ENCODE measurements at regions not wholly inside any gene's neighbourhood (a gene's known extent, or its start where the extent isn't known, plus 50 kb on each side); places are given as distances from the start of the nearest gene placed in this dataset.
A peak's percentile ranks its signal among the peaks of the same experiment; 100 is the strongest.
"Not testable (repeated sequence)": the region's sequence is repeated elsewhere in the genome, so short reads cannot be mapped to it uniquely, and the experiment has no call there.

DNA sequence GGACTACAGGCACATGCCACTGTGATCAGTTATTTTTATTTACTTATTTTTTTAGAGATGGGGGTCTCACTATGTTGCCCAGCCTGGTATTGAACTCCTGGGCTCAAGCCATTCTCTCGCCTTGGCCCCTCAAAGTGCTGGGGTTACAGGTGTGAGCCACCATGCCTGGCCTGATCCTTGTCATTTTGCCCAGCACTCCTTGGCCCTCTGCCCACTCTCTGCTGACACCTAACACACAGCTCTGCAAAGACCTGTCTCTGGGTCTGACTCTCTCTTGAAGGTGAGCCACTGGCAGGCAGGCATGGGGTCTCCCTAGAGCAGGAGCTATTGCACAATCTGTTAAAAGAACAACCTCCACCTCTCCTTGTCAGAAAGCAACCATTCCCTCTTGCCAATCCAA is 155.6 kb downstream of the ZFP64 start:
- H3K4me3 Mint-ChIP-seq, result no peak overlapping the region
- H3K9me3 Mint-ChIP-seq, result no peaks in the 10 kb centered on the region
- no peaks in the 10 kb centered on the region for H3K4me1 Mint-ChIP-seq
- peaks cover 0 to 3% of the 10 kb centered on the region in 2 donors for H3K27me3 Mint-ChIP-seq
- H3K27ac Mint-ChIP-seq, result no peak overlapping the region
- DNase-seq (no peak), ATAC-seq (replicated peaks) (no peak)
- H3K36me3 Mint-ChIP-seq, result no peaks in the 10 kb centered on the region

DNA sequence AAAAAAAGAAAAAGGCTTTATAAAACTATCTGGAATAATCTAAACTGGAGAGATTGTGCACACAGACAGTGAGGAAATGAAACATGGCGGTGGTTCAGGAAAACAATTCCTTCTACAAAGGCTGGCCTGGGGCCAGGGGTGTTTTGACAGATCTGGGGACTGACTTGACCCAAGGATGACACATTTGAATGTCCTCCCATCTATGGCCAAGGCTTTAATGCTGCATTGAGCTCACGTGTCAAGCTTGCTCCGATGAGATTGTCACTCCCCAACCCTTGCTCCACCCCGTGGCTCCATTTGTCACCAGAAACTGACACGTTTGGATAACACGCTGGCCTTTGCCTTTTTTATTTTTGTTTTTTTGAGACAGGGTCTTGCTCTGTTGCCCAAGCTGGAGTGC is 156.1 kb downstream of the ZFP64 start:
- no peaks in the 10 kb centered on the region for H3K36me3 Mint-ChIP-seq
- ATAC-seq (replicated peaks) (no peak), DNase-seq (no peak)
- no peak overlapping the region for H3K4me3 Mint-ChIP-seq
- H3K9me3 Mint-ChIP-seq, result no peaks in the 10 kb centered on the region
- no peaks in the 10 kb centered on the region for H3K4me1 Mint-ChIP-seq
- H3K27ac Mint-ChIP-seq, result no peak overlapping the region
- H3K27me3 Mint-ChIP-seq, result peaks cover 0 to 3% of the 10 kb centered on the region in 2 donors

DNA sequence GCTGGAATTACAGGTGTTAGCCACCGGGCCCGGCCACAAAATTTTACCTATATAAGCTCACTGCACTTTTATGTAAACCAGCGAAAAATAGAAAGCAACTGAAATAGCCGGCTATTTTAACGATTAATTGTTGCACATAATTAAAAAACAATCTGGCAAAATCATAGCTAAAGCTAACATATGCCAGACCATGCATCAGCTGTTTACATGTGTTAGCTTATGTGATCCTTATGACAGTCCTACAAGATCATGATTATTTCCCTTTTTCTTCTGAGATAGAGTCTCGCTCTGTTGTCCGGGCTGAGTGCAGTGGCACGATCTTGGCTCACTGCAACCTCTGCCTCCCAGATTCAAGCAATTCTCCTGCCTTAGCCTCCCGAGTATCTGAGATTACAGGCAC is 157.0 kb downstream of the ZFP64 start:
- ATAC-seq (replicated peaks), result no peak
- DNase-seq, result no peak
- Mint-ChIP-seq H3K4me3 (no peak overlapping the region), H3K36me3 (no peaks in the 10 kb centered on the region), H3K9me3 (no peaks in the 10 kb centered on the region), H3K27me3 (peaks cover 0 to 3% of the 10 kb centered on the region in 2 donors), H3K27ac (no peak overlapping the region), H3K4me1 (no peaks in the 10 kb centered on the region)

DNA sequence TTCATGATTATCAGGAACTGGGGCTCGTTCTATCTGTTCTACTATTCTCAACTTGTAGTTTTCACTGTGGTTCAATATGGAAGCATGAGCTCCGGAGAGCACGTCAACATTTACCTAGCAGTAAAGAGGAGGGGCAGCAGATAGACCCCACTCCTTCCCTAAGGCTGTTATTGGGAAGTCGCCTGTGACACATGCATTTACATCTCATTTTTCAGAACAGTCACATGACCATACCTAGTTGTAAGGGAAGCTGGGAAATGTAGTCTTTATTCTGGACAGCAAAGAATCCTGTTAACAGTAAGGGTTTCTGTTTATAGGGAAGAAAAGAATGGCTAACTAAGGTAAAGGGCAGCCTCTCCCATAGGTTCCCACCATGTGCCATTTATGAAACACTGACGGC is 158.3 kb downstream of the ZFP64 start:
- Mint-ChIP-seq H3K27ac (no peak overlapping the region), H3K9me3 (no peaks in the 10 kb centered on the region), H3K27me3 (peaks cover 0 to 3% of the 10 kb centered on the region in 2 donors), H3K4me3 (no peak overlapping the region), H3K36me3 (no peaks in the 10 kb centered on the region), H3K4me1 (no peaks in the 10 kb centered on the region)
- ATAC-seq (replicated peaks) (no peak), DNase-seq (no peak)

DNA sequence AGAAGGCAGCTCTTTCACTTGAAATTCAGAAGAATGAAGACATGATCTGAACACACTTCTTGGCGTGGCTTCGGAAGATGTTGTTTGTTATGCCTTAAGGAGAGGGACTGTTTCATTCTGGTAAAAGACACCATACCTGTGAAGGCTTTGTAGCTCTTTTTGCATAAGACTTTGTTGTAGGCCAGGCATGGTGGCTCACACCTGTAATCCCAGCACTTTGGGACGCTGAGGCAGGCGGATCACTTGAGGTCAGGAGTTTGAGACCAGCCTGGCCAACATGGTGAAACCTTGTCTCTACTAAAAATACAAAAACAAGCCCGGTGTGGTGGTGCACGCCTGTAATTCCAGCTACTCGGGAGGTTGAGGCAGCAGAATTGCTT is 159.3 kb downstream of the ZFP64 start:
- not testable (repeated sequence) for H3K27ac Mint-ChIP-seq; H3K36me3 Mint-ChIP-seq; ATAC-seq (replicated peaks); H3K4me3 Mint-ChIP-seq; H3K4me1 Mint-ChIP-seq; DNase-seq; H3K27me3 Mint-ChIP-seq; H3K9me3 Mint-ChIP-seq

DNA sequence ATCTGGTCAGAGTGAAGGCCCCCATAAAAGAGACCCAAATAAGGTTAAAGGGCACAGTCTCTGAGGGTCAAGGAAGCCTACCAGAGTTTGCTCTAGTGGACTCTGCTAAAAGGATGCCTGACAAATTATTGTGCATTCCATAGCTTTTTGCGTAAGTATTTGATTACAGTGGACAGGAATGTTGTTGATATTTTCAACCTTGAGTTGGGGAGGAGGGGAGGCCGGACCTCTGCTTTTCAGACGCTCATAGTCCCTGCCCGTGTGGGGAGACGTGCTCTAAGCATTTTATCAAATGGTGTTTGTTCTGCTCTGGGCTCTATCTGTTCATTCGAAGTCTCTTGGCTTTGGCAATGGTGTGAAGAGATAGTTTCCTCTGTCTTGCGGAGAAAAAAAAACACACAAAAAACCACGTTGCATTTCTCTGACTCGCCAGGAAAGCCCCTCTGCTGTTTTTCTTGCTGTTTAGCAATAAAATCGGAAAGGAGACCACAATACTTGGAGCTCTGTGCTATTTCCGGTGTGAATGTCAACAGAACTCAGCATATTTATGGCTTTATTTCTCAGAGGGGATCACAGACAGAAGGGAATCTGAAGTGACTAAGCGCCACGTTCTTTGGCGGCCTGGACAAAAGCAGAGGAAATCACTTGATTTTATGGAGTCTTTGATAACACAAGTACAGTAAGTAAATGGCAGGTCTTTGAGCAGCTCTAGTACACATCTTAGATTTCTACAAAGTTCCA is 159.8 kb downstream of the ZFP64 start:
- Mint-ChIP-seq H3K4me1 (no peaks in the 10 kb centered on the region), H3K27me3 (peaks cover 0 to 3% of the 10 kb centered on the region in 2 donors), H3K27ac (no peak overlapping the region), H3K36me3 (no peaks in the 10 kb centered on the region), H3K4me3 (no peak overlapping the region), H3K9me3 (no peaks in the 10 kb centered on the region)
- DNase-seq (no peak), ATAC-seq (replicated peaks) (no peak)

DNA sequence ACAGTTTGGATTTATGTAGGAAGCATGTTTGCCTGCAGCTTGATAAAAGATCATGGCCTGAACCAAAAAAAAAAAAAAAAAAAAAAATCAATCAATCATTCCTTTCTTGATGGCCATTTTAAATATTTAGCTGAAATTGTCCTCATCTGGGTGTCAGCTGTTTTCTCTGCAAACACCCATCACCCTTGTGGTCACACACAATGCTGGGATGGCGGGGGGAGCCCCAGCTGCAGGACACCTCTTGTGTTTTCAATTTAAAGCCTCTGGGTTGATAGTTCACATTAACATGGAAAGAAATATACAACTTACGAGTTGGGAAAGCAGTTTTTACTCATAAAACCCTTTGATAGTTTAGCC is 160.4 kb downstream of the ZFP64 start:
- H3K27me3 Mint-ChIP-seq, result peaks cover 0 to 3% of the 10 kb centered on the region in 2 donors
- no peaks in the 10 kb centered on the region for H3K9me3 Mint-ChIP-seq
- no peak overlapping the region for H3K4me3 Mint-ChIP-seq
- H3K36me3 Mint-ChIP-seq, result no peaks in the 10 kb centered on the region
- ATAC-seq (replicated peaks) (no peak), DNase-seq (no peak)
- no peak overlapping the region for H3K27ac Mint-ChIP-seq
- H3K4me1 Mint-ChIP-seq, result no peaks in the 10 kb centered on the region

DNA sequence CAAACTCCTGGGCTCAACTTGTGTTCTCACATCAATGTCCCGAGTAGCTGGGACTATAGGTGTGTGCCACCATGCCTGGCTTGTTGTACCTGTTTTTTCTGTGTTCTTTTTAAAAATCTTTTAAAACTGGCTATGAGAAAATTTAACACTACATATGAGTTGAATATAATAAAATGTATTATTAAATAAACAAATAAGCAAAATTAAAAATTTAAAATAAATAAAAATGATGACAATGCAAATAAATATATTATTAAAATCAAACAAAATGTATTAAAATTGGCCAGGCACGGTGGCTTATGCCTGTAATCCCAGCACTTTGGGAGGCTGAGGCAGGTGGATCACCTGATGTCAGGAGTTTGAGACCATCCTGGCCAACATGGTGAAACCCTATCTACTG is 162.4 kb downstream of the ZFP64 start:
- H3K4me3 Mint-ChIP-seq; H3K27ac Mint-ChIP-seq; H3K27me3 Mint-ChIP-seq; H3K36me3 Mint-ChIP-seq; DNase-seq; ATAC-seq (replicated peaks); H3K4me1 Mint-ChIP-seq; H3K9me3 Mint-ChIP-seq: not testable (repeated sequence)

DNA sequence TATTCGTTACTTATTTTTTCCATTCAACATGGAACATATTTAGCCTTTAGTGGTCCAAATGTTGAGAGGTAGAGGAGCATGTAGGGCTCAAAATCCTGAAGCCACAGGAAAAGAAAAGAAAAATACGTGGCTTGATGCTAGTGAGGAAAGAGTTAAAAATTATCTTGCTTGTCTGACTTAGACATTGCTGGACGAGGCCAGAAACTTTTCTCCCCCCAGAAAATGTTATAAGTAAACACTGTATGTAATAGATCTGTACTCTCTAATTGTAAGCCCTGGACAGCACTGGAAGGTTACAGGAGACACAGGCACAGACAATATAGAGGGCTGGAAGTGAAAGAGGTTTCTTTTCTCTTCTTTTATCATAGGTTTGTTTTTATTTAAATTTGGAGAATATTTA is 165.6 kb downstream of the ZFP64 start:
- Mint-ChIP-seq H3K4me3 (no peak overlapping the region), H3K9me3 (no peaks in the 10 kb centered on the region), H3K27me3 (no peaks in the 10 kb centered on the region), H3K36me3 (no peaks in the 10 kb centered on the region), H3K27ac (no peak overlapping the region), H3K4me1 (no peaks in the 10 kb centered on the region)
- DNase-seq, result no peak
- no peak for ATAC-seq (replicated peaks)

DNA sequence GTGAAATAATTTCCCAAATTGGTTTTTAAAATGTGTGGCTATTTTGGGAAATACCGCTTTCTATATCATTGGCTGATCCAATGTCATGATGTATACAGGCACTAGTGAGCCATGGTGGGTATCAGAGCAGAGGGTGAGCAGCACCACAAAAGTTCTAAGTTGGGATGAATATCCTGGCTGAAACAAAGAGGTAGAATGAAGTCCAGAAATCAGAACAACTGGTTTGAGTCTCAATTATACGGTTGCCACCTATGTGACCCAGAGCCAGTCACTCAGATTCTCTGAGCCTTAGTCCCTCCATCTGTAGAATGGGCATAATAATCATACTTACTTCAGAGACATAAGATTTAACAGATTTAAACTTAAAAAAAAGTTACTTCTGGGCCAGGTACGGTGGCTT is 172.3 kb downstream of the ZFP64 start:
- Mint-ChIP-seq H3K9me3 (no peaks in the 10 kb centered on the region), H3K27me3 (no peaks in the 10 kb centered on the region), H3K36me3 (no peaks in the 10 kb centered on the region), H3K4me1 (no peaks in the 10 kb centered on the region), H3K27ac (no peak overlapping the region), H3K4me3 (no peak overlapping the region)
- DNase-seq (no peak), ATAC-seq (replicated peaks) (no peak)

DNA sequence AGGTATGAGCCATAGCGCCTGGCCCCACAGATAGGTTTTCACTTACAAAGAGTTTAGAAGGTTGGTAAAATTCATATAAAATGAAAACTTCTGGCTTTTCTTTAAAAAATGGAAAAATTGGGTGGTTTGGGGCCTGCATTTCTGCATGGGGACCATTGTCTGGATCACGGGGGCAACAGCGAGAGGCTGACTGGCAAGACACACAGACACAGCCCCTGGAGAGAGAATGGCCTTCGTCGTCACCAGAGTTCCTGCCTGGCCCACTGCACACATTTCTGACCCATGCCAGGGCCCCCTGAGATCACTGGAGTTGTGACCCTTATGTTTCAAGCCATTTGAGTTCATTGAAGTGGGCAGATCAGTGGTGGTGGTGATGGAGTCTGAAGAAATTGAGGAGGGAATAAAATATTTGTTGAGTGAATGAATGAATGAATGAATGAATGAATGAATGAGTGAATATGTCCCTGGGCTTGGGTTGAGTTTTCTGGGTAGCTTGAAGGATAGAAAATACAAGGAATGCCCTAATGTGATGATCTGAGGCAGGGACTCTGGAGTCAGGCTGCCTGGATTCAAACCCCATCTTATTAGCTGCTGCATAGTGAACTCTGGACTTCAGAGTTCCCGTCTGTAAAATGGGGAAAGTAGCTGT is 173.8 kb downstream of the ZFP64 start:
- no peaks in the 10 kb centered on the region for H3K27me3 Mint-ChIP-seq
- ATAC-seq (replicated peaks), result no peak
- peaks cover 0 to 2% of the 10 kb centered on the region in 2 donors for H3K36me3 Mint-ChIP-seq
- no peak for DNase-seq
- H3K4me3 Mint-ChIP-seq, result no peak overlapping the region
- peak overlapping the region; percentile 56 for H3K27ac Mint-ChIP-seq
- no peaks in the 10 kb centered on the region for H3K4me1 Mint-ChIP-seq
- peaks cover 3% of the 10 kb centered on the region in 2 donors for H3K9me3 Mint-ChIP-seq

DNA sequence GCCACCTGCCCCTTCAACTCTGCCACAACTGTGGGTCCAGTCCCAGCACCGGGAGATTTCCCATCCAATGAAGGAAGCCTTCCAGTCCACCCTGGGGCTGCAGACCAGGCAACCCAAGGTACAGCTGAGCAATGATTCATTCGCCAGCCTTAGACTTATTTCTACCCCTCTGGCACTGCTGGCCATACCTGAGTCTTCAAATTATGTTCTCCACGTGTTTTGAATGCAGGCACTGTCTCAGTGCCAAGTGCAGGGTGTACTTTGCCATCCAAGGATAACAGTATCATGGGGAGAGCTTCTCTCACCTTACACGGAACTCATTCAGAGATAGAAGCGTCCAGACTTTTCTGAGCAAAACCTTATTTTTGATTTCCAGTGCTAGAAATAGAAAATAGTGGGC is 175.6 kb downstream of the ZFP64 start:
- Mint-ChIP-seq H3K4me3 (no peak overlapping the region), H3K27me3 (no peaks in the 10 kb centered on the region), H3K27ac (no peak overlapping the region), H3K4me1 (no peaks in the 10 kb centered on the region), H3K36me3 (peaks cover 0 to 2% of the 10 kb centered on the region in 2 donors), H3K9me3 (peaks cover 5 to 9% of the 10 kb centered on the region in 2 donors)
- ATAC-seq (replicated peaks) (no peak), DNase-seq (no peak)

DNA sequence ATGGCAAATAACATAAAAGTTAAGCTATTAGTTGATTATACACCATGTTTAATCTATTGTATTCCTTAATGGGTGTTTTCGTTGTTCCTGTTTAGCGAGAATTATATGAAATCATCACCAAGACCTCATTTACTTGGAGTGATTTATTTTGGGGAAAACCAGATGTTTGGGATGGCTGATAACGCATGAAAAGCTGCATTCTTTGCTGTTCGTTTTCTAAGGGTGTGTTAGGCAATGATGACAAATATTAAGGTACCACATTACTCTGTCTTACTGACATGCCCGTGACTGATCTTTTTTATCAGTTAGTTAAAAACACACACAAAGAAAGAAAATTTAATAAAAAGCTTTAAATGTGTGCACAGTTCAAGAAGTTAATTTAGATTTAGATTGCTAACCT is 176.4 kb downstream of the ZFP64 start:
- H3K27ac Mint-ChIP-seq, result no peak overlapping the region
- H3K4me3 Mint-ChIP-seq, result no peak overlapping the region
- ATAC-seq (replicated peaks) (no peak), DNase-seq (no peak)
- peaks cover 0 to 6% of the 10 kb centered on the region in 2 donors for H3K27me3 Mint-ChIP-seq
- H3K4me1 Mint-ChIP-seq, result no peaks in the 10 kb centered on the region
- H3K9me3 Mint-ChIP-seq, result peaks cover 11 to 18% of the 10 kb centered on the region in 2 donors
- H3K36me3 Mint-ChIP-seq, result peaks cover 0 to 5% of the 10 kb centered on the region in 2 donors

DNA sequence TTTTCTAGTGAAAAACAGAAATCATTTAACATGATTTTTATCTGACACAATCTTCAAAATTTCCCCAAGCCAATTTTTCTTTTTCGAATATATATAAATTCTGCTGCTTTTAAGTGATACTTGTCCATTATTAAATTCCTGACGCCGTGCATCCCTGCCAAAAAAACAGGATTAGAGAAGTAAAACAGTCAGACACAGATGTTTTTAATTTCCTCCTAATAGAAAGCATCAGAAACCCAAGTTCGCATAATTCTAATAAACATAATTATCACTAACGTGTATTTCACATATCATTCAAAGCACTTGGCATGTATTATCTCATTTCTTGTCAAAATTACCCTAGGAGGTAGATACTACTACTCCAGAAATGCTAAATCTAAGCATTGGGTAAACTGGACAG is 179.5 kb downstream of the ZFP64 start:
- no peak overlapping the region for H3K4me3 Mint-ChIP-seq
- no peak for ATAC-seq (replicated peaks)
- H3K27me3 Mint-ChIP-seq, result peaks cover 0 to 7% of the 10 kb centered on the region in 2 donors
- no peak for DNase-seq
- H3K36me3 Mint-ChIP-seq, result peaks cover 0 to 5% of the 10 kb centered on the region in 2 donors
- no peaks in the 10 kb centered on the region for H3K4me1 Mint-ChIP-seq
- H3K27ac Mint-ChIP-seq, result no peak overlapping the region
- H3K9me3 Mint-ChIP-seq, result peaks cover 12 to 19% of the 10 kb centered on the region in 2 donors

DNA sequence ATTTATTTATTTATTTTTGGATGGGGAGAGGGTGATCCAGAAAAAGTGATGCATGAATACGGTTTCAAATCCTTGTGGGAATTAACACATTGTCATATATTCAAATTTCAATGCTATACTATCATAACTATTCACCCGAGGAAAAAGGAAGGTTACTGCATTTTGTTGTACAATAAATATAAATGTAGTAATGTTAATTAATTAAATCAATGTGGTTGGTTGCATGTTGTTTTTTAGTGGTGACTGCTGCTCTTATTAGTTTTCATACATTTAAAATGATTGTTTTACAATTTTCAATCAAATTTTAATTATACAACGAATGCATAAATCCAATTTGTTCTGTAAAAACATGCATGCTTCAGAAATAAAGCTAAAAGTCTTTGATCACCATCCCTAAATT is 180.5 kb downstream of the ZFP64 start:
- H3K9me3 Mint-ChIP-seq, result peaks cover 12 to 19% of the 10 kb centered on the region in 2 donors
- DNase-seq (no peak), ATAC-seq (replicated peaks) (no peak)
- H3K4me1 Mint-ChIP-seq, result no peaks in the 10 kb centered on the region
- no peak overlapping the region for H3K4me3 Mint-ChIP-seq
- peaks cover 0 to 5% of the 10 kb centered on the region in 2 donors for H3K36me3 Mint-ChIP-seq
- H3K27me3 Mint-ChIP-seq, result peaks cover 0 to 7% of the 10 kb centered on the region in 2 donors
- no peak overlapping the region for H3K27ac Mint-ChIP-seq

Measured in stimulated activated naive B cell treated with anti-CD40 and anti-IgM and Interleukin-4, amounts not matched to agents 10 μg/mL and 1 μg/mL and 100 μg/mL, for 72 hours (primary cell).